Cardiac septum (tissue), 1 donor: ENCODE measurements at regions not wholly inside any gene's neighbourhood (a gene's known extent, or its start where the extent isn't known, plus 50 kb on each side); places are given as distances from the start of the nearest gene placed in this dataset.

Experiments
- DNase-seq: peaks from one replicate; pipeline ENCODE4 v3.0.0-alpha.2; 2020; ENCODE audit warnings: low spot score
- intact Hi-C: fragments of 100-400 bp; cut with DNase I; formaldehyde crosslinking; loops from one replicate; pipeline ENCODE4 v1.14.0; 2022
- donor health status: DM: no; HTN: no; CAD: no.

DNA sequence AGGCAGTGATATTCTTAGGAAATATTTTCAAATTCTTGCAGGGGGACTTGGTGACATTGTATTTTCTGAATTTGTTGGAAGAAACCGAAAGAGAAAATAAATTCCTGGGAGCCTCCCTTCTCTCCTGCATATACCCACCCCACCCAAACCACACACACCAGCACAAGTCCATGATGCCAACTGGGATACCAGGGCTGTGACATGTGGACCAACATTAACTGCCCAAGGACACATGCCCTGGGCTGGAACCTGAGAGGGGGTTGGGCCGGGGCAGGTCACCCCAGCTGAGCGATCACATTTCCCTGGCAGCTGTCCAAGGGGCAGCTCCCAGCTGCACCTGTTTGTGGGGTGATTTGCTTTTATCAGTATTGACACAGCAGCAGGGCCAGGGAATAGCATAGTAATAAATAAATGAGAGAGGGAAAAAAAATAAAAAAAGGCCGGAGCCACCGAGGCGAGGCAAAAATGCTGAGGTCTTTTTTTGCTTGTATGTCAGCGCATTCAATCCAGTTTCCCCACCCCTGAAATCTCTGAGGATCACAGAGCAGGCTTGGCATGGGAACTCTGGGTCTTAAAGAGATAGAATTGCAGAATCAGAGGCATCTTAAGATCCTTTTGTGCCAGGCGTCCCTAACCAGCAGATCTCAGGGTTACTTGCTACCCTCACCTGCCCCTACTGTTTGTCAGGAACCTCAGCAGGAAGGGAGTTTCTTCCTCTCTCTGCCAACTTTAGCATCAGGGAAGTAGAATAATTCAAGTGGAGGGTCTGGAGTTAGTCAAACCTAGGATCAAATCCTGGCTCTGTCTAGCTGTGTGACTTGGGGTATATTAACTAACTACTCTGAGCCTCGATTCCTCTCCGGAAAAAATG is 66.5 kb upstream of the PIM1 start:
- peak; percentile 76 for DNase-seq
- intact Hi-C loops, result loop anchor here (2.0 kb wide), 1 partner anchor 67 kb away; the partner anchor contains the start of gene PIM1

DNA sequence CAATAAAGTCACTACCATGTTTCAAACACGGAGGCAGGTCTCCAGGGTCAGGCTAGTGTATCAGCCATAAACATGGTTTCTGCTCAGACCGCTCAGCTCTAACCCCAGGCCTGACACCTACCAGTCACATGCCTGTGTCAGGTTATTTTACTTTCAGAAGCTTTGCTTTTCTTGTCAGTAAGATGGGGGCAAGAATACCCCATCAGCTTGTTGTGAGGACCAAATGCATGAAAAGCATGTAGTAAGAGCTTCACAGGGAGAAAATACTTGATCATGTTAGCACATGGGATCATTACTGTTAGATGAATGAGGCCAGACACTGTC is 65.2 kb upstream of the PIM1 start:
- DNase-seq, result no peak
- intact Hi-C loops, result no loop called here

DNA sequence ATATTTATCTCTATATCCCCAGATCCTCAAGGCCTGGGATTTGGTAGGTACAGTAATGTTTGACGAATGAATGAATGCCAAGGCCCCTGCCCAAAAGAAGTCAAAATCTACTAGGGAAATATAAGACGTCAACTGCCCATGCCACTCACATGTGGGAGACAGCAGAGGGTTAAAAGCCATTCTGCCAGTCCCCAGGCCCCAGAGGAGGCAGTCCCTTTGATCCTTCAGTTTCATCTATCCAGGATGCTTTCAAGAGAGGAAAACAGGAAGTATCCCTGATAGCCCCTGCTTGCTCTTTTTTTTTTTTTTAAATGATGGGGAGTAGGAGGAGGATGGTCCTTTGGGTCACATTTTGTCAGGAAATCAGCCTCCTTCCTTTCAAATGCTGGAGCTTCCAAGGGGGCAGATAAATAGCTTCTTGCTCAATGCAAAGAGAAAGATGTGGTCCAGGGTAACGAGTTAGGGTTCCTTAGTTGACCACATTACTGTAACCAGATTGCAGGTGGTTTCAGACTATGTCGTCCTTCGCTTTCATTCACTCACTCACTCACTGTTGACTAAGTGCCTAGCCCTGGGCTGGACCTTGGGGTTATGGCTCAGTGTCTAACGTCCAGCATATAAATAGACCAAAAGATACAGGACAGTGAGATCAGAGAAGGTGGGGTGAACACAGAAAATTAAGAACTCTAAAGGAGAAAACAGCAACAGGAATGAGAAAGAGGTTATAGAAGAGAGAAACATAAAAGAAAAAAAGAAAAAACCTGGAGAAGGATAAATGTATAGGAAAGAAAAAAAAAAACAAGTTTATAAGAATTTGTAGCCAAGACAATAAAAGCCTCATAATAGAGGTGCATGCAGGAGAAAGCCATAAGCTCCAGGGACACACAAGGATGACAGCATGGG is 64.6 kb upstream of the PIM1 start:
- no peak for DNase-seq
- intact Hi-C loops, result no loop called here

DNA sequence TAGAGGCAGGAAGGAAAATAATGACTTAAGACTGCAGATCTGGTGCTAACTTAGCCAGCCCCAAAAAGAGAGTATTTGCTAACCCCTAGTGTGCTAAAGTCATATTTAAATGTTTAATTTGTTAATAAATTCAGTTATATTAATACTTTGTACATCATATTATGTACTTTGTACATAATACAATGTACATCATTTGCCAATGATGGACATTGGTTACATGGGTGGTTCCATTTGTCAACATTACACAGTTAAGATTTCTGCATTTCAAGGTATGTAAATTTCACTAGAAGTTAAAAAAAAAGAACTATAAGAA is 63.9 kb upstream of the PIM1 start:
- intact Hi-C loops, result no loop called here

DNA sequence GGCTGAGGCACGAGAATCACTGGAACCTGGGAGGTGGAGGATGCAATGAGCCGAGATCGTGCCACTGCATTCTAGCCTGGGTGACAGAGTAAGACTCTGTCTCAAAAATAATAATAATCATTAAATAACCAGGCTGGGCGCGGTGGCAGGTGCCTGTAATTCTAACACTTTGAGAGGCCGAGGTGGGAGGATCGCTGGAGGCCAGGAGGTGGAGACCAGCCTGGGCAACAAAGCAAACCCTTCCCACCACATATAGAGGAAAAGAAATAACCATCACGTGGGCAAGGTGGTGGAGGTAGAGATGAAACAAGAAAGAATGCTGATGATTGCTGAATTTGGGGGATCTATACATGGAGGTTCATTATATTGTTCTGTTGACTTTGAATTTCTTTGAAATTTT is 63.4 kb upstream of the PIM1 start:
- intact Hi-C loops, result no loop called here

More for the DNA sequence above, 63.9 kb upstream of the PIM1 start:
- DNase-seq, result no peak

DNA sequence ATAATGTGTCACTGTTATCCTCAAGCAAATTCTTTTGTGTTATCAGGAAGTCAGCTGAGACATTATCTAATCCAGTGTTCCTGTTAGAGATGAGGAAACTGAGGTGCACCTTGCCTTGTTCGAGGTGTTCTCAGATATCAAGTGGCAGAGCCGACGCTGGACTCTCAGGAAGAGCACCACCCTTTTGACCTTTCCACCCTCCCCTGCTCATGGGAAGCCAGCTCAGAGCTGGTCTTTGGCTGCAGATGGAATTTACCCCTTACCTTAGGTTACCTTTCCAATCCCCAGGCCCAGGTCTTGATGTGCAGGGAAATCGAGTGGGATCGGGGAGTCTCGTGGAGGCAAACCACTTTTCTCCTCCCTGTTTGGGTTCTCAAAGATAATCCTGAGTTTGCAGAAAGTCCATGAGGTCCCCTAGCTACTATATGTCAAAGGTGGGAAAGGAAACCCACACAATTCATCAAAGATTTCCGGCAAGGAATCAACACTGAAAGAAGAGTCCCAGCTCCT is 62.9 kb upstream of the PIM1 start:
- intact Hi-C loops, result no loop called here
- DNase-seq, result no peak

More for the DNA sequence above, 63.4 kb upstream of the PIM1 start:
- DNase-seq, result no peak

DNA sequence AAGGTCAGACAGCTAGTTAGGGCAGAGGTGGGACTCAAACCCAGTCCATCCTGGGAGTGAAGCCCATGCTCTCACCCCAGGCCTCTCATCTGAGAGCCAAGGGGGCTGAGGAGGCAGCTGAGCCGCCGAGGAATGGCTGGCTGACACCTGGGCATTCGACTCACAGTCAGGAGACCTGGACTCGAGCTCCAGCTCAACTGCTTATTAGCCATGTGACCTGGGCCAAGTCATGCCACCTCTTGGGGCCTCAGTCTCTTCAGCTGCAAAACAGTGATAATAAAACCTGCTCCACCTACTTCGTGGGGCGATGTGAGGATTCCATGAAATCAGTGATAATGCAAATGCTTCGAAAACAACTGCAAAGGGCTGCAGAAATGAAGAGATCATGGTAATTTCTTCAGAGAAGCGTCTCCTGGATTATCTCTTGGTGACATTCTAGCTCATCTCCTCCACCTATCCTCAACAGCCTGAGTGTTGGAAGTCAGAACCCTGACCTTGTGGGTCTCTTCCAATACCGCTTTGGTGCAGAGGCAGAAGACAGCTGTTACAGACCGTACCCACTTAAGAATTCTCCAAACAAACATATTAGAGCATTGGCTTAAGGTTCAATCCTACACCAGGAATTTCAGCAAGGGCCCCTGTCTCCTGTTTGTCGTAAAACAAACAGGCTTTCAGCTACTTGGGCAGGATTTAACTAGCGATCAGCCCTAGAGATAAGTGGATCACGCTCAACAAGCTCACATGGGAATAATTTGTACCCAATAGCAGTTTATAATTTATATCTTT is 60.0 kb upstream of the PIM1 start:
- intact Hi-C loops, result no loop called here

DNA sequence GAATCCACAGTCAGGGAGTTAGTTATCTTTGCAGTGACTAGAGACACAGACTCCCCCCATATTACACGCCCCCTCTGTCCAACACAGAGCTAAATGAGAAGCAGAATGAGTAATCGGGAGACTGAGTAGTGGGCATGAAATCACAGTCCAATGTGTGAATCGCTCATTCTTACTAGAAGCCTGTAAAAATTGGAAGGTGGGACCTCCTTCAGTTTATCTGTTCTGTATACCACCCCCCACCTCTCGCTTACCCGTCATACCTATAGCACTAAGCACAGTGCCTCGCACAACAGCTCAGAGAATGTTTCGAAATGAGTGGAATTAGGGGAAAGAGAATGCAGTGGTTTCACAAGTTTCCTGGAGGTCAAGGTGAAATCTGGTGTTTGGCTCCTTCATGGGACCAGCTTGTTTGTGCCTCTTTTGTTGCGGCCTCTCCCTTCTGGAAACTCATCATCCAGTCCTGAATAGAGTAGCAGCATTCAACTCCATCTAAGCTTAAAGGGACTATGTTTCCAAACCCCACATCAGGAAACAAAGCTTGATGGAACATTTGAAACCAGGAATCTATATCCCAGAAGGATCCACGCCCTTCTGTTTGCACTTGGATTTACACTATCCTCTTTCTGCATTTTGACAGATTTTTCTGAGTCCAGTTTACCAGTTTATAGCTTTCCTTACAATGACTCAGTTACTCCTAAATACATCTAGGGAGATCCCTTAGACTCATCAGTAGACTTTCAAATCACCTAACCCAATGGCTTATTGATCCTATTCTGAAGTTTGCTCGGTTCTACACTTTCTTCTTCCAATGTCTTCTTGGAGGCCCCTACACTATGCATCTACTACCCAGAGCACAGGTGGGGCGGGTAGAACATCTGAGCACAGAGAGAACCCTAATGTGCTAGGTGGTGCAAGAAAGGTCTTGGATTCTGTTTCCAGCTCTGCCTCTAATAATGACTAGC is 59.2 kb upstream of the PIM1 start:
- no peak for DNase-seq
- intact Hi-C loops, result no loop called here

More for the DNA sequence above, 60.0 kb upstream of the PIM1 start:
- no peak for DNase-seq

DNA sequence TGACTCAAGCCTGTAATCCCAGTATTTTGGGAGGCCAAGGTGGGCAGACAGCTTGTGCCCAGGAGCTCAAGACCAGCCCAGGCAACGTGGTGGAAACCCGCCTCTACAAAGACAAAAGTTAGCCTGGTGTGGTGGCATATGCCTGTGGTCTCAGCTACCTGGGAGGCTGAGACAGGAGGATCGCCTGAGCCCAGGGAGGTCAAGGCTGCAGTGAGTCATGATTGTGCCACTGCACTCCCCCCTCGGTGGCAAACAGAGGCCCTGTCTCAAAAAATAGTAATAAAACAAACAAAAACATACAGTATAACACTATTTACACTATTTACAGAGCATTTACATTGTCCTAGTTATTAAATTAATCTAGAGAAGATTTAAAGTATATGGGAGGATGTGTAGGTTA is 56.0 kb upstream of the PIM1 start:
- DNase-seq, result no peak

DNA sequence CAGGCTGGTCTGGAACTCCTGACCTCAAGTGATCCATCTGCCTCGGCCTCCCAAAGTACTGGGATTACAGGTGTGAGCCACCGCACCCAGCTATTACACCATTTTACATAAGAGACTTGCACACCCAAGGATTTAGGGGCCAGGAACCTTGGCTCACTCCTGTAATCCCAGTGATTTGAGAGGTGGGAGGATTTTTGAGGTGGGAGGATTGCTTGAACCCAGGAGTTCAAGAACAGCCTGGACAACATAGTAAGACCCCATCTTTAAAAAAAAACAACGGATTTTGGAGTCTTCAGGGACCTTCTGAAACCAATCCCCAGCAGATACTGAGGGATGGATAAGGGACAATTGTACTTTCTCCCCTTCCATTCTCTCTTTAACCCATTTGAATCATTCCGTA is 55.3 kb upstream of the PIM1 start:
- intact Hi-C loops, result no loop called here

More for the DNA sequence above, 56.0 kb upstream of the PIM1 start:
- intact Hi-C loops, result no loop called here

DNA sequence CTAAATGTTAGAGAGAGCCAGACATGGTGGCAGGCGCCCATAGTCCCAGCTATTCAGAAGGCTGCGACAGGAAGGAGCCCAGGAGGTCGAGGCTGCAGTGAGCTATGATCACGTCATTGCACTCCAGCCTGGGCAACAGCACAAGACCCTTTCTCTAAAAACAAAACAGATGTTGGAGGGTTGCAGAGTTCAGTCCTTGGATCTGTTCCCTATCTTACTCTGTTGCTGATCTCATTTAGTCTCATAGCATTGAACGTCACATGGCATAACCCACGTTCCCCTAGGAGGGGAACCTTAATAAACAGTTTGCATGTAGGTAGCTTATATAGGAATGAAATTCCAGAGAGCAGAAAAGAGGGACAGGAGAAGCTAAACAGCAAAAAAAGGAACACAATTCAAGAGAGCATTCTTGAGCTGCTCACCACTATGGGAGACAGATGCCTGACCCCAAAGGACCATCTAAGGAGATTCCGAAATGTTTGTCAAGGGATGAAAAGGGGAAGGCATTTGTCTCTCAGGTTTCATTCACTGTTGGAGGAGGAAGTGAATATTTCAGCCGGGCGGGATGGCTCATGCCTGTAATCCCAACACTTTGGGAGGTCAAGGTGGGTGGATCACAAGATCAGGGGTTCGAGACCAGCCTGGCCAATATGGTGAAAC is 54.6 kb upstream of the PIM1 start:
- DNase-seq, result no peak
- intact Hi-C loops, result no loop called here

More for the DNA sequence above, 55.3 kb upstream of the PIM1 start:
- no peak for DNase-seq

DNA sequence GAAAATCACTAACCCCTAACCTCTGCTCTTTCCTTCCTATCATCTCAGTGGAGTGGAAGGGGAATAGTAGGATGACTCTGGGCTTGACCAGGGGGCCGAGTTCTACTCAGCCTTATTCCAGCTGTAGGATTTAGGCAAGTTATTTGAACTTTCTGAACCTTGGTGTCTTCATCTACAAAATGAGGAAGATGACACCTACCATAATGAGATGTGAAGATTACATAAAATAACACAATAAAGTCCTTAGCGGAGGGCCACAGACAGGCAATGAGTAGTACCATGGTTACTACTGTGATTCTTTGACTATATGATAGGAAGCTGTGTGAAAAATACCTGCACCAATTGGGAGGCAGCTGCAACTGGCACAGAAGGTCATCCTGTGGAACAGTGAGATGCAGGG is 53.6 kb upstream of the PIM1 start:
- DNase-seq, result no peak
- intact Hi-C loops, result no loop called here

DNA sequence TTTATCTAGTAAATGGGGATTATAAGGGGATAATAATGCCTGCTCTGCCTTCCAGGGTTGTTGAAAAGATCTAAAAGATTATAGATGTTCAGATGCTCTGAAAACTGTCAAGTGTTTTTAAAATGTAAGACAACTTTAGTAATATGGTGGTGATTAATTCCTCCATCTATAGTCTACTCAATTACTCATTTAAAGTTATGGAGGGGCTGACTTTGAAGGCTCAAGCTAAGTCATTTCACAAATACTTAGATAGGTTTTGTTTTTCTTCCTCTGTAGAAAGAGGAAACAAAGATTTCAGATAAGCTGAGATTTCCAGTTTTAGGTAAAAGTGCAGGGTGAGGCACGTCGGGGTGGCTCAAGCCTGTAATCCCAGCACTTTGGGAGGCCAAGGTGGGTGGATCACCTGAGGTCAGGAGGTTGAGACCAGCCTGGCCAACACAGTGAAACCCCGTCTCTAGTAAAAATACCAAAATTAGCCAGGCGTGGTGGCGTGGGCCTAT is 50.5 kb upstream of the PIM1 start:
- intact Hi-C loops, result no loop called here
- DNase-seq, result no peak
